ENCODE measurements at regions not wholly inside any gene's neighbourhood (a gene's known extent, or its start where the extent isn't known, plus 50 kb on each side); places are given as distances from the start of the nearest gene placed in this dataset.
A peak's percentile ranks its signal among the peaks of the same experiment; 100 is the strongest.

- Histone ChIP-seq H3K4me3 (ENCODE audit: low read depth in 1 of 3, low read length in 3 of 3) (peak overlapping the region; percentile 14 to 33 (median 26)), H3K36me3 (ENCODE audit: control insufficient read depth in 4 of 4, insufficient read depth in 3 of 4, low read depth in 1 of 4, low read length in 3 of 4) (no peaks in the 10 kb centered on the region), H3K27me3 (ENCODE audit: control insufficient read depth in 4 of 4, insufficient read depth in 4 of 4, low read length in 3 of 4) (peaks cover 0 to 30% (median 15%) of the 10 kb centered on the region in 4 donors), H3K9ac (ENCODE audit: low read depth in 1 of 2, low read length in 2 of 2) (peak overlapping the region in 1 of 2 donors; percentile 39), H3K27ac (ENCODE audit: low read depth in 1 of 2, low read length in 2 of 2) (no peak overlapping the region), H3K4me1 (ENCODE audit: control insufficient read depth in 4 of 4, insufficient read depth in 4 of 4, low read length in 3 of 4) (peaks cover 0 to 6% (median 2%) of the 10 kb centered on the region in 4 donors), H3K9me3 (ENCODE audit: control insufficient read depth in 4 of 4, low read length in 3 of 4) (peaks cover 2 to 9% (median 4%) of the 10 kb centered on the region in 4 donors)
- DNase-seq (ENCODE audit: low spot score): peak; percentile 86
- 13% methylated on average over 49 of the region's 49 CpGs for WGBS
- TF ChIP-seq SP1 (IDR thresholded peaks at IDR 0.05): peak; percentile 41
- TF ChIP-seq REST (IDR thresholded peaks at IDR 0.05): no peak
- TF ChIP-seq TAF1 (conservative IDR thresholded peaks at IDR 0.05): no peak
These were observed 93.9 kb upstream of the BTN3A2 start for GRCh38 chr6:26270903-26271667.

- H3K9ac ChIP-seq (ENCODE audit: low read depth in 1 of 2, low read length in 2 of 2): peak overlapping the region in 1 of 2 donors; percentile 39
- no peak overlapping the region for H3K27ac ChIP-seq (ENCODE audit: low read depth in 1 of 2, low read length in 2 of 2)
- H3K36me3 ChIP-seq (ENCODE audit: control insufficient read depth in 4 of 4, insufficient read depth in 3 of 4, low read depth in 1 of 4, low read length in 3 of 4): no peaks in the 10 kb centered on the region
- peaks cover 0 to 6% (median 2%) of the 10 kb centered on the region in 4 donors for H3K4me1 ChIP-seq (ENCODE audit: control insufficient read depth in 4 of 4, insufficient read depth in 4 of 4, low read length in 3 of 4)
- peak overlapping the region in 1 of 3 donors; percentile 36 for H3K4me3 ChIP-seq (ENCODE audit: low read depth in 1 of 3, low read length in 3 of 3)
- H3K9me3 ChIP-seq (ENCODE audit: control insufficient read depth in 4 of 4, low read length in 3 of 4): peaks cover 2 to 9% (median 4%) of the 10 kb centered on the region in 4 donors
- H3K27me3 ChIP-seq (ENCODE audit: control insufficient read depth in 4 of 4, insufficient read depth in 4 of 4, low read length in 3 of 4): peaks cover 0 to 30% (median 15%) of the 10 kb centered on the region in 4 donors
- no peak for DNase-seq (ENCODE audit: low spot score)
- 4% methylated on average over 9 of the region's 9 CpGs for WGBS
- no peak for TF ChIP-seq SP1 (IDR thresholded peaks at IDR 0.05)
- no peak for TF ChIP-seq NR2F2 (IDR thresholded peaks at IDR 0.05)
- TF ChIP-seq YY1 (IDR thresholded peaks at IDR 0.05): no peak
- no peak for TF ChIP-seq HNF4G (IDR thresholded peaks at IDR 0.05)
- no peak for TF ChIP-seq MAX (IDR thresholded peaks at IDR 0.05)
- no peak for TF ChIP-seq HNF4A (conservative IDR thresholded peaks at IDR 0.05)
- no peak for TF ChIP-seq ZBTB33 (IDR thresholded peaks at IDR 0.05)
- TF ChIP-seq REST (IDR thresholded peaks at IDR 0.05): no peak
- no peak for TF ChIP-seq FOXA1 (IDR thresholded peaks at IDR 0.05)
- TF ChIP-seq GABPA (IDR thresholded peaks at IDR 0.05 in 1 of 2, conservative IDR thresholded peaks at IDR 0.05 in 1 of 2): no peak
- TF ChIP-seq TAF1 (conservative IDR thresholded peaks at IDR 0.05): no peak
- TF ChIP-seq CTCF (IDR thresholded peaks at IDR 0.05; ENCODE audit: low read depth, low read length, missing input control): no peak
- TF ChIP-seq ATF3 (IDR thresholded peaks at IDR 0.05): no peak
- no peak for TF ChIP-seq RXRA (IDR thresholded peaks at IDR 0.05)
- no peak for TF ChIP-seq JUND (IDR thresholded peaks at IDR 0.05)
- no peak for TF ChIP-seq EGR1 (IDR thresholded peaks at IDR 0.05; ENCODE audit: low read depth in 2 of 2)
- TF ChIP-seq FOXA2 (IDR thresholded peaks at IDR 0.05): no peak
- TF ChIP-seq RAD21 (IDR thresholded peaks at IDR 0.05): no peak
These were observed 93.4 kb upstream of the BTN3A2 start for GRCh38 chr6:26271668-26272024.

Measured in liver (tissue), 8 donors.